ENCODE measurements at regions not wholly inside any gene's neighbourhood (a gene's known extent, or its start where the extent isn't known, plus 50 kb on each side); places are given as distances from the start of the nearest gene placed in this dataset.

DNA sequence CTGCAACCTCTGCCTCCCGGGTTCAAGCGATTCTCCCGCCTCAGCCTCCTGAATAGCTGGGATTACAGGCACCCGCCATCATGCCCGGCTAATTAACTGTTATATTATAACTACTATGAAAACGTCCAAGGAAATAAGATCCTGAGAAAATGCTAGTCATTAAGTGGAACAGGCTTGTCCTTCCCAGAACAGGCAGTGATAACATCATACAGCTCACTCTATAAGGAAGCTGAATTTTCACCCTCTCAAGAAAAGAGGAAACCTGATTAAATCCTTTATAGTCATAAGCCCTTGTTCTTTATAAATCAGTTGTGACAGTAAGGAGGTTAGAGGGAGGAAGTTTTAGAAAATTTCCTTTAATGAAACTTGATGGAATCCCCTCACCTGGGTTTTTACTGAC, 163.9 kb upstream of the CLINT1 start:
- no peak overlapping the region for H3K27ac Mint-ChIP-seq

GRCh38 chr5:158022393-158022792, 163.4 kb upstream of the CLINT1 start:
- H3K4me1 ChIP-seq (ENCODE audit: control insufficient read depth, insufficient read depth, low read length), result no peaks in the 10 kb centered on the region
- Mint-ChIP-seq H3K36me3 (no peaks in the 10 kb centered on the region), H3K9me3 (no peaks in the 10 kb centered on the region), H3K27me3 (ENCODE audit: low read depth in 2 of 2) (peaks cover 15 to 18% of the 10 kb centered on the region in 2 donors), H3K4me1 (no peaks in the 10 kb centered on the region), H3K27ac (no peak overlapping the region), H3K4me3 (no peak overlapping the region)
- WGBS (ENCODE audit: insufficient coverage), result 50% methylated on average over 1 of the region's 3 CpGs
- H3K4me3 ChIP-seq (ENCODE audit: low read length), result no peak overlapping the region
- no peak for TF ChIP-seq CTCF (IDR thresholded peaks at IDR 0.05)
- no peak for DNase-seq
- no peaks in the 10 kb centered on the region for H3K27me3 ChIP-seq (ENCODE audit: control insufficient read depth, insufficient read depth, low read length)
- intact Hi-C loops (cut with micrococcal nuclease), result no loop called here
- H3K9me3 ChIP-seq (ENCODE audit: control insufficient read depth, insufficient read depth, low read length), result no peaks in the 10 kb centered on the region
- ATAC-seq, result no peak
- H3K36me3 ChIP-seq (ENCODE audit: control insufficient read depth, insufficient read depth, low read length), result no peaks in the 10 kb centered on the region
- no peak overlapping the region for H3K27ac ChIP-seq (ENCODE audit: low read length)

More for the DNA sequence above, 163.9 kb upstream of the CLINT1 start:
- intact Hi-C loops (cut with micrococcal nuclease), result no loop called here
- DNase-seq, result no peak
- Histone ChIP-seq H3K36me3 (ENCODE audit: control insufficient read depth, insufficient read depth, low read length) (no peaks in the 10 kb centered on the region), H3K9me3 (ENCODE audit: control insufficient read depth, insufficient read depth, low read length) (no peaks in the 10 kb centered on the region), H3K27me3 (ENCODE audit: control insufficient read depth, insufficient read depth, low read length) (no peaks in the 10 kb centered on the region), H3K27ac (ENCODE audit: low read length) (no peak overlapping the region), H3K4me1 (ENCODE audit: control insufficient read depth, insufficient read depth, low read length) (no peaks in the 10 kb centered on the region), H3K4me3 (ENCODE audit: low read length) (no peak overlapping the region)
- ATAC-seq, result no peak
- no peak overlapping the region for H3K4me3 Mint-ChIP-seq
- 67% methylated on average over 6 of the region's 6 CpGs for WGBS (ENCODE audit: insufficient coverage)
- H3K4me1 Mint-ChIP-seq, result no peaks in the 10 kb centered on the region
- H3K9me3 Mint-ChIP-seq, result no peaks in the 10 kb centered on the region
- no peaks in the 10 kb centered on the region for H3K36me3 Mint-ChIP-seq
- no peak for TF ChIP-seq CTCF (IDR thresholded peaks at IDR 0.05)
- H3K27me3 Mint-ChIP-seq (ENCODE audit: low read depth in 2 of 2), result peaks cover 11 to 17% of the 10 kb centered on the region in 2 donors

DNA sequence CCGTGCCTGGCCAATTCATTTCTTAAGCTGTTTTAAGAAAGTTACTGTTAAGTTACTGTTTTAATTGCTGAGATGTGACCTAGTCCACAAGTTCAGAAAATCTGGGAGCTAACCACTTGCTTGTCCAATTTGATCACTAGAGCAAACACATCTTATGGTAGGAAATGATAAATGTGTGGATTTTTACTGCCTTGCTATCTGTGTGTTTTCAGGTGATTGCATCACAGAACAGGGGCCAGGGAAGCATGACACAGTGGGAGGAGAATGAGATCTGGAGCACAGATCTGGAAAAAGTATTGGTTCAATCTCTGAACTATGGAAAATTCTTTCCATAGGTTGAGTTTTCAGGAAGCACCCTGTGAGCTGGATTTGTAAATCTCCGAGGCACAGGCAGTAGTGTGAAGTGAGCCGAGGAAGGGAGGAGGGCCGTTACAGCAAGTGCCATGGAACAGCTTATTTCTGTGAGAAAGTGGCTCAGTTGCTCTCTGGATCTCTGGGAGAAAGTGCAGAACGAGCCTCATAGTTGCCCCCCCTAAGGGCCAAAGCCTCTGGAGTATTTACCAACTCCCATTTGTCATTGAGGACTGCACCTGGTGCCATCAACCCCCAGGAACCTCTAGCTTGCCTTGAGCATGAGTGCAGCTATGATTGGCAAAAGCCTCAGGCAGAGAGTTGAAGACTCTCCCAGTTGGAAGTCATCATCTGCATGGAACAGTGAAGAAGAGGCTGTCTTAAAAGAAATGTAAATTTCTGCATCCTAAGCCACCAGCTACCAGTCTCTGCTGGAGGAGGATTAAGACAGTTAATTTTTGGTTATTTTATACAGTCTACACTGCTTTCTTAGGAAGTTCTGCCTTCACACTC, 161.8 kb upstream of the CLINT1 start:
- no peak overlapping the region for H3K27ac ChIP-seq (ENCODE audit: low read length)
- Mint-ChIP-seq H3K27ac (no peak overlapping the region), H3K9me3 (no peaks in the 10 kb centered on the region), H3K36me3 (no peaks in the 10 kb centered on the region), H3K4me1 (no peaks in the 10 kb centered on the region), H3K27me3 (ENCODE audit: low read depth in 2 of 2) (peaks cover 18 to 30% of the 10 kb centered on the region in 2 donors), H3K4me3 (no peak overlapping the region)
- no peak overlapping the region for H3K4me3 ChIP-seq (ENCODE audit: low read length)
- no peaks in the 10 kb centered on the region for H3K9me3 ChIP-seq (ENCODE audit: control insufficient read depth, insufficient read depth, low read length)
- H3K36me3 ChIP-seq (ENCODE audit: control insufficient read depth, insufficient read depth, low read length), result no peaks in the 10 kb centered on the region
- 82% methylated on average over 5 of the region's 5 CpGs for WGBS (ENCODE audit: insufficient coverage)
- no peak for DNase-seq
- no peaks in the 10 kb centered on the region for H3K27me3 ChIP-seq (ENCODE audit: control insufficient read depth, insufficient read depth, low read length)
- intact Hi-C loops (cut with micrococcal nuclease), result no loop called here
- no peak for ATAC-seq
- no peaks in the 10 kb centered on the region for H3K4me1 ChIP-seq (ENCODE audit: control insufficient read depth, insufficient read depth, low read length)
- TF ChIP-seq CTCF (IDR thresholded peaks at IDR 0.05), result no peak

DNA sequence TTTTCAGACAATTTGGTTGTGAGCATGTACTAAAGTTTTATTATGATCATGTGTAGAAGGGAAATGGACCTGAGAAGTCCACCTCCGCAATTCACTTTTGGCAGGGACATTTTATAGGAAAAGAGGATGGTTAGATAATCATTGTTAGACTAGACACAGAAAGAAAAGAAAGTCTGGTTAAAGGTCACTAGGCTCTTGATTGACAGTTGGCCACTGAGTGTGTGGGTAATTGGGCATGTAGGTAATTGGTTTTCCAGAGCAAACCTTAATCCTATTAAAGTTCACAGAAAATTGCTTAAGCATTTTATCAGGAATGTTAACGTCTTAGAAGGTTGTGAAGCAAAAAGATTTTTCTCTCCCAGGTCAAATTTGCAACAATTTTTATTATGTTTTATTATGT, 158.5 kb upstream of the CLINT1 start:
- H3K27me3 Mint-ChIP-seq (ENCODE audit: low read depth in 2 of 2), result peaks cover 16 to 37% of the 10 kb centered on the region in 2 donors
- DNase-seq, result no peak
- H3K4me1 Mint-ChIP-seq, result no peaks in the 10 kb centered on the region

More for the DNA sequence above, 158.5 kb upstream of the CLINT1 start:
- Histone ChIP-seq H3K4me3 (ENCODE audit: low read length) (no peak overlapping the region), H3K27ac (ENCODE audit: low read length) (no peak overlapping the region), H3K4me1 (ENCODE audit: control insufficient read depth, insufficient read depth, low read length) (no peaks in the 10 kb centered on the region), H3K36me3 (ENCODE audit: control insufficient read depth, insufficient read depth, low read length) (no peaks in the 10 kb centered on the region), H3K9me3 (ENCODE audit: control insufficient read depth, insufficient read depth, low read length) (no peaks in the 10 kb centered on the region), H3K27me3 (ENCODE audit: control insufficient read depth, insufficient read depth, low read length) (no peaks in the 10 kb centered on the region)
- no peak for ATAC-seq
- Mint-ChIP-seq H3K4me3 (no peak overlapping the region), H3K9me3 (no peaks in the 10 kb centered on the region), H3K36me3 (no peaks in the 10 kb centered on the region), H3K27ac (no peak overlapping the region)
- TF ChIP-seq CTCF (IDR thresholded peaks at IDR 0.05), result no peak
- 100% methylated on average over 1 of the region's 2 CpGs for whole genome bisulfite sequencing (ENCODE audit: insufficient coverage)
- intact Hi-C loops (cut with micrococcal nuclease), result no loop called here

Data from natural killer cell (primary cell).